ENCODE measurements at regions not wholly inside any gene's neighbourhood (a gene's known extent, or its start where the extent isn't known, plus 50 kb on each side); places are given as distances from the start of the nearest gene placed in this dataset.

- TF ChIP-seq POLR2A (IDR thresholded peaks at IDR 0.05), result no peak
- TF ChIP-seq CTCF (IDR thresholded peaks at IDR 0.05), result no peak
Measured at GRCh38 chr19:30167976-30168635, 204.1 kb upstream of the ZNF536 start.
